ENCODE measurements at regions not wholly inside any gene's neighbourhood (a gene's known extent, or its start where the extent isn't known, plus 50 kb on each side); places are given as distances from the start of the nearest gene placed in this dataset.

- Histone ChIP-seq H3K4me3 (replicated peaks in 1 of 3; ENCODE audit: insufficient read depth in 1 of 3, low read depth in 1 of 3, low read length in 3 of 3) (no peak overlapping the region), H3K27ac (ENCODE audit: insufficient read depth, low read depth, low read length) (no peak overlapping the region), H3K79me2 (ENCODE audit: control insufficient read depth, insufficient read depth, low read length) (no peaks in the 10 kb centered on the region), H3K27me3 (ENCODE audit: control insufficient read depth in 2 of 2, insufficient read depth in 2 of 2, low read length in 2 of 2) (no peaks in the 10 kb centered on the region), H3K9ac (replicated peaks; ENCODE audit: extremely low read depth, insufficient read depth, low read length) (no peak overlapping the region), H3K9me1 (replicated peaks; ENCODE audit: control insufficient read depth, extremely low read depth, insufficient read depth, low read length) (no peaks in the 10 kb centered on the region), H3K4me2 (ENCODE audit: insufficient read depth, low read length) (no peak overlapping the region), H3K9me3 (replicated peaks; ENCODE audit: control insufficient read depth, insufficient read depth, low read length) (no peaks in the 10 kb centered on the region), H2AFZ (ENCODE audit: low read depth, low read length) (no peak overlapping the region), H3K4me1 (ENCODE audit: control insufficient read depth, extremely low read depth, insufficient read depth, low read length) (no peaks in the 10 kb centered on the region), H4K20me1 (replicated peaks; ENCODE audit: control insufficient read depth, extremely low read depth, insufficient read depth, low read length) (no peaks in the 10 kb centered on the region), H3K36me3 (ENCODE audit: control insufficient read depth in 2 of 2, extremely low read depth in 1 of 2, insufficient read depth in 2 of 2, low read length in 2 of 2) (no peaks in the 10 kb centered on the region)
- DNase-seq (ENCODE audit: low read depth, low spot score) = no peak
- dilution Hi-C loops (cut with MboI; ENCODE audit: extremely low pct_ligation_motif_present, low sequenced_read_pairs) (no loop called here), intact Hi-C loops (cut with micrococcal nuclease) (no loop called here)
- no peak for FAIRE-seq
- BruUV-seq (replicated peaks) = no TSS peak
- TF ChIP-seq GATA2 (IDR thresholded peaks at IDR 0.05; ENCODE audit: insufficient read depth, insufficient read length, low read depth, low read length) = no peak
- TF ChIP-seq POLR2A (IDR thresholded peaks at IDR 0.05; ENCODE audit: low read depth, low read length) = no peak
- TF ChIP-seq POLR2AphosphoS5 (IDR thresholded peaks at IDR 0.05; ENCODE audit: insufficient read depth, low read depth, low read length) = no peak
- no peak for TF ChIP-seq CTCF (IDR thresholded peaks at IDR 0.05; ENCODE audit: extremely low read depth in 1 of 2, insufficient read depth in 1 of 2, low read depth in 1 of 2, low read length in 2 of 2)
- TF ChIP-seq JUN (IDR thresholded peaks at IDR 0.05; ENCODE audit: borderline replicate concordance, insufficient read depth, insufficient read length, low read depth) = no peak
- TF ChIP-seq EZH2 (IDR thresholded peaks at IDR 0.05; ENCODE audit: borderline replicate concordance, low read depth, low read length, severe bottlenecking) = no peak
- TF ChIP-seq MYC (IDR thresholded peaks at IDR 0.05; ENCODE audit: low read depth, low read length) = no peak
- no peak for TF ChIP-seq FOS (IDR thresholded peaks at IDR 0.05; ENCODE audit: borderline replicate concordance, insufficient read depth, low read length)
- no peak for TF ChIP-seq MAX (IDR thresholded peaks at IDR 0.05; ENCODE audit: insufficient read depth, insufficient read length)
- CTCF ChIA-PET = interaction anchor here (1.0 kb wide), 1 partner anchor 8 kb away, joined by 3 read pairs; no protein-coding TSS in a partner anchor
- POLR2A ChIA-PET = no interaction called here
Measured at GRCh38 chr13:77989281-77989680, 70.7 kb upstream of the EDNRB start.
